GM23338 (cell line): ENCODE measurements at regions not wholly inside any gene's neighbourhood (a gene's known extent, or its start where the extent isn't known, plus 50 kb on each side); places are given as distances from the start of the nearest gene placed in this dataset.

Experiments
- ATAC-seq: fragments of 200-7000 bp; cut with Tn5 transposase; 3 replicates; pipeline ENCODE4 v1.9.1; 2020
- DNase-seq: peaks from one replicate; pipeline ENCODE4 v3.0.0-alpha.2; 2015; ENCODE audit warnings: low spot score
- H2AFZ ChIP-seq: fragments of 200-600 bp; sonication (generic); 2 replicates; pipeline ENCODE4 v1.8.0; 2016; ENCODE audit warnings: antibody characterized with exemption, mild to moderate bottlenecking, moderate library complexity
- H3F3A ChIP-seq: fragments of 200-600 bp; sonication (generic); replicated peaks from 2 replicates; pipeline ENCODE4 v1.8.0; 2017; ENCODE audit warnings: antibody characterized with exemption, mixed run types, low read depth
- H3K27ac ChIP-seq: fragments of 200-600 bp; sonication (generic); 2 replicates; pipeline ENCODE4 v1.6.1; 2016; ENCODE audit warnings: low read depth
- H3K27me3 ChIP-seq: fragments of 200-600 bp; sonication (generic); 2 replicates; pipeline ENCODE4 v1.8.0; 2016; ENCODE audit warnings: mild to moderate bottlenecking, mixed run types, moderate library complexity; ENCODE audit not compliant: insufficient read depth
- H3K36me3 ChIP-seq: fragments of 200-600 bp; sonication (generic); 2 replicates; pipeline ENCODE4 v1.8.0; 2016; ENCODE audit warnings: mild to moderate bottlenecking; ENCODE audit not compliant: insufficient read depth
- H3K4me1 ChIP-seq: fragments of 200-600 bp; sonication (generic); 2 replicates; pipeline ENCODE4 v1.8.0; 2016; ENCODE audit warnings: mild to moderate bottlenecking, moderate library complexity; ENCODE audit not compliant: insufficient read depth
- H3K4me2 ChIP-seq: fragments of 200-600 bp; sonication (generic); 2 replicates; pipeline ENCODE4 v1.7.1; 2017; ENCODE audit warnings: mixed run types
- H3K4me3 ChIP-seq: fragments of 200-600 bp; sonication (generic); 2 replicates; pipeline ENCODE4 v1.6.1; 2016; ENCODE audit warnings: mixed run types
- H3K79me2 ChIP-seq: fragments of 200-600 bp; sonication (generic); replicated peaks from 2 replicates; pipeline ENCODE4 v1.8.0; 2017; ENCODE audit warnings: mild to moderate bottlenecking; ENCODE audit not compliant: insufficient read depth
- H3K9me2 ChIP-seq: fragments of 200-600 bp; sonication (generic); 2 replicates; pipeline ENCODE4 v1.8.0; 2017; ENCODE audit not compliant: insufficient read depth
- H4K20me1 ChIP-seq: fragments of 200-600 bp; sonication (generic); replicated peaks from 2 replicates; pipeline ENCODE4 v1.8.0; 2017; ENCODE audit warnings: mild to moderate bottlenecking; ENCODE audit not compliant: insufficient read depth
- H3K27ac Mint-ChIP-seq: 2 replicates; pipeline ENCODE4 v1.8.0; 2020; ENCODE audit warnings: inconsistent platforms, mild to moderate bottlenecking, moderate library complexity, mixed read lengths
- H3K27me3 Mint-ChIP-seq: 3 replicates; pipeline ENCODE4 v1.8.0; 2022; ENCODE audit warnings: low read depth, mild to moderate bottlenecking, moderate library complexity, mixed read lengths, inconsistent platforms; ENCODE audit not compliant: insufficient read depth, poor library complexity
- H3K36me3 Mint-ChIP-seq: 3 replicates; pipeline ENCODE4 v1.8.0; 2021; ENCODE audit warnings: low read depth, mild to moderate bottlenecking, inconsistent platforms, moderate library complexity, mixed read lengths
- H3K4me1 Mint-ChIP-seq: 3 replicates; pipeline ENCODE4 v1.8.0; 2020; ENCODE audit warnings: mild to moderate bottlenecking, inconsistent platforms, mixed read lengths
- H3K4me3 Mint-ChIP-seq: 3 replicates; pipeline ENCODE4 v1.8.0; 2021; ENCODE audit warnings: moderate library complexity, mild to moderate bottlenecking, inconsistent platforms, mixed read lengths
- H3K9me3 Mint-ChIP-seq: 3 replicates; pipeline ENCODE4 v1.8.0; 2020; ENCODE audit warnings: moderate library complexity, mild to moderate bottlenecking, inconsistent platforms, mixed read lengths
- EZH2 ChIP-seq: fragments of 200-600 bp; sonication (generic); IDR thresholded peaks from one replicate; pipeline ENCODE4 v1.8.0; 2017; ENCODE audit warnings: antibody characterized with exemption, mild to moderate bottlenecking, low read depth; ENCODE audit not compliant: unreplicated experiment
- POLR2AphosphoS5 ChIP-seq: IDR thresholded peaks from 2 replicates; pipeline ENCODE4 v1.6.1; 2016; ENCODE audit warnings: antibody characterized with exemption, low read depth
- ZNF331 ChIP-seq: fragments of 250-450 bp; sonication (Bioruptor Pico); IDR thresholded peaks from 2 replicates; pipeline ENCODE4 v1.5.0; 2020; ENCODE audit warnings: low read depth, mild to moderate bottlenecking, moderate library complexity
- TF ChIP-seq, protein P1 (sequence below): IDR thresholded peaks from one replicate; pipeline ENCODE4 v1.6.1; 2018; ENCODE audit warnings: antibody characterized with exemption; ENCODE audit not compliant: unreplicated experiment
- TF ChIP-seq, protein P2 (sequence below): fragments of 250-450 bp; sonication (Bioruptor Pico); IDR thresholded peaks from 2 replicates; pipeline ENCODE4 v1.5.0; 2020; ENCODE audit warnings: mild to moderate bottlenecking, moderate library complexity

DNA sequence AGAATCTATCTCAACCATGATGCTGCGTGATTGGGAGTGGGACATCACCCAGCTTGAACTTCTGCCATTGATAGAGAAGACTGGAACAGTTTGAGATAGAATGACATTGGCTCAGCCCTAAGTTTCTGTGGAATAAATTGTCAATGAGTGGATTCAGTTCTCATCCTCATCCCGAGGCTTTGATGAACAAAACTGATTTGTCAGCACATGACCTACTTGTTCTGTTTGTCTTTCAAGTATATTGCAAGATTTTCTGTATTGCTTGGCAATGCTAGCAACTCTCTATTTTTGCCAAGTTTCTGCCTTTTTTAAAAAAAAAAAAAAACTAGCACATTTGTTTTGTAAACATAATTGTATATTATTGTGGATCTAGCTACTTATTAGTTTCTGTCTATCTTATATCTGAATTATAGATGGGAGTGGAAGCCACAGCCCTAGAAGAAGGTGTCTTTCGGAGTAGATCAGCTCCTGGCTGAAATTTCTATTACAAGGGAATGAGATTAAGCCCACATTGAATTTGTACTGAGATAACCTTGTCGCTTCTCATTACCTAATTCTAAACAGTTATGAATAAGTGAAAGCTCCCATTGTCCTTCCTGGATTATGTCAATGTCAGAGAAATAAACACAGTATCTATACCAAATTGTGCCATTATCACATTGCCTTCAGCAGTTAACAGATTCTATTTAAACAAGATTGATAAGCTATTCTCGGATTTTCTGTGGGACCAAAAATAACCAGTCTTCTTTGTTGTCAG lies 166.1 kb downstream of the TNFSF13B start (continued):
- TF ChIP-seq, protein P1, sequence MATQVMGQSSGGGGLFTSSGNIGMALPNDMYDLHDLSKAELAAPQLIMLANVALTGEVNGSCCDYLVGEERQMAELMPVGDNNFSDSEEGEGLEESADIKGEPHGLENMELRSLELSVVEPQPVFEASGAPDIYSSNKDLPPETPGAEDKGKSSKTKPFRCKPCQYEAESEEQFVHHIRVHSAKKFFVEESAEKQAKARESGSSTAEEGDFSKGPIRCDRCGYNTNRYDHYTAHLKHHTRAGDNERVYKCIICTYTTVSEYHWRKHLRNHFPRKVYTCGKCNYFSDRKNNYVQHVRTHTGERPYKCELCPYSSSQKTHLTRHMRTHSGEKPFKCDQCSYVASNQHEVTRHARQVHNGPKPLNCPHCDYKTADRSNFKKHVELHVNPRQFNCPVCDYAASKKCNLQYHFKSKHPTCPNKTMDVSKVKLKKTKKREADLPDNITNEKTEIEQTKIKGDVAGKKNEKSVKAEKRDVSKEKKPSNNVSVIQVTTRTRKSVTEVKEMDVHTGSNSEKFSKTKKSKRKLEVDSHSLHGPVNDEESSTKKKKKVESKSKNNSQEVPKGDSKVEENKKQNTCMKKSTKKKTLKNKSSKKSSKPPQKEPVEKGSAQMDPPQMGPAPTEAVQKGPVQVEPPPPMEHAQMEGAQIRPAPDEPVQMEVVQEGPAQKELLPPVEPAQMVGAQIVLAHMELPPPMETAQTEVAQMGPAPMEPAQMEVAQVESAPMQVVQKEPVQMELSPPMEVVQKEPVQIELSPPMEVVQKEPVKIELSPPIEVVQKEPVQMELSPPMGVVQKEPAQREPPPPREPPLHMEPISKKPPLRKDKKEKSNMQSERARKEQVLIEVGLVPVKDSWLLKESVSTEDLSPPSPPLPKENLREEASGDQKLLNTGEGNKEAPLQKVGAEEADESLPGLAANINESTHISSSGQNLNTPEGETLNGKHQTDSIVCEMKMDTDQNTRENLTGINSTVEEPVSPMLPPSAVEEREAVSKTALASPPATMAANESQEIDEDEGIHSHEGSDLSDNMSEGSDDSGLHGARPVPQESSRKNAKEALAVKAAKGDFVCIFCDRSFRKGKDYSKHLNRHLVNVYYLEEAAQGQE = no peak
- no peak for TF ChIP-seq ZNF331 (CRISPR knock-in tag)

DNA sequence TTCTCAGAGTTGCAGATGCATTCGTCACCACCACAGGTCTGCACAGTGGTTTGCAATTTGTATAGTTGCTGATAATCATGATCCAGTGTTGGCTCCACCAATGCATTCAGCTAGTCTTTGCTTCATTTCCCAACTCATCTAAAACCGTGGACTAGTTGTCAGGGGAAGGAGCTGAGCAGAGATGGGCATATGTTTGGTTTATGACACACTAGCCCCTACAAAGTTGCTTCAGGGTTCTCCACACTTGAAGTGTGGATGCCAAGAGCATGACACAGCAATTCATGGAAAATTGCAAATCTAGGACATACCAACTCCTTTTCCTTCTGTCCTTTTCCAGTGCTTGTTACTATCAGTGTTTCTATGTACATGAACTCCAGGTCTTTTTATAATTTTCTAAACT lies 168.0 kb downstream of the TNFSF13B start:
- Histone ChIP-seq H3K9me2 (peaks cover 4% of the 10 kb centered on the region), H3K79me2 (no peaks in the 10 kb centered on the region), H3K27ac (no peak overlapping the region), H2AFZ (no peak overlapping the region), H3K4me1 (no peaks in the 10 kb centered on the region), H3K4me3 (no peak overlapping the region), H4K20me1 (no peaks in the 10 kb centered on the region), H3K27me3 (no peaks in the 10 kb centered on the region), H3K36me3 (no peaks in the 10 kb centered on the region), H3K4me2 (no peak overlapping the region), H3F3A (no peaks in the 10 kb centered on the region)
- no peak for ATAC-seq
- Mint-ChIP-seq H3K27me3 (no peaks in the 10 kb centered on the region), H3K9me3 (no peaks in the 10 kb centered on the region), H3K4me3 (no peak overlapping the region), H3K4me1 (peaks cover 9% of the 10 kb centered on the region; the same call in 1 of the 3 replicates), H3K36me3 (no peaks in the 10 kb centered on the region), H3K27ac (peak overlapping the region; percentile 34; the same call in 1 of the 2 replicates)
- DNase-seq = no peak
- no peak for TF ChIP-seq EZH2

DNA sequence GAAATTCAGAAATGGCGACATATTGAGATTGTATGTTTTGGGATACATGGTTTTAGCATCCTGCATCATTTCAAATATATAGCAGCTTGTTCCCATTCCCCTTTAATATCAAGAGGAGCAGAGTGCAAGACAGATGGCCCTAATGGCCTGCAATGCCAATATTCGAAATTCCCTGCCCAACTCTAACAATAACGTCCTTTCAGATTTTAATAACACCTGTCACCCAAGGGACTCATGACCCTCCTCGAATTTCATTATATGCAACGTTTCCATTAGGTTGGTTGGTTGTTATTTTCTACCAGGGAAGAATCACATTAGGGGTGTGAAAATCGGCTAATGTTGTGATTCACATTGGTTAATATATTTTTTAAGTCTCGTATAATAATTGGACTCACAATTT lies 170.0 kb downstream of the TNFSF13B start:
- DNase-seq (no peak), ATAC-seq (no peak)
- no peak overlapping the region for H3K4me3 ChIP-seq
- no peak overlapping the region for H2AFZ ChIP-seq
- H3K36me3 ChIP-seq = no peaks in the 10 kb centered on the region
- no peak overlapping the region for H3K27ac ChIP-seq
- Mint-ChIP-seq H3K4me3 (no peak overlapping the region), H3K9me3 (no peaks in the 10 kb centered on the region), H3K27me3 (no peaks in the 10 kb centered on the region), H3K36me3 (no peaks in the 10 kb centered on the region), H3K27ac (no peak overlapping the region), H3K4me1 (peaks cover 9% of the 10 kb centered on the region; the same call in 1 of the 3 replicates)
- H3K4me2 ChIP-seq = no peak overlapping the region
- no peaks in the 10 kb centered on the region for H3K4me1 ChIP-seq
- H3K9me2 ChIP-seq = peaks cover 3% of the 10 kb centered on the region; the same call in 1 of the 2 replicates
- no peaks in the 10 kb centered on the region for H4K20me1 ChIP-seq
- no peaks in the 10 kb centered on the region for H3K27me3 ChIP-seq
- H3K79me2 ChIP-seq = no peaks in the 10 kb centered on the region
- no peaks in the 10 kb centered on the region for H3F3A ChIP-seq
- TF ChIP-seq EZH2 (no peak), POLR2AphosphoS5 (no peak), ZNF331 (CRISPR knock-in tag) (no peak)
- TF ChIP-seq, protein P2, sequence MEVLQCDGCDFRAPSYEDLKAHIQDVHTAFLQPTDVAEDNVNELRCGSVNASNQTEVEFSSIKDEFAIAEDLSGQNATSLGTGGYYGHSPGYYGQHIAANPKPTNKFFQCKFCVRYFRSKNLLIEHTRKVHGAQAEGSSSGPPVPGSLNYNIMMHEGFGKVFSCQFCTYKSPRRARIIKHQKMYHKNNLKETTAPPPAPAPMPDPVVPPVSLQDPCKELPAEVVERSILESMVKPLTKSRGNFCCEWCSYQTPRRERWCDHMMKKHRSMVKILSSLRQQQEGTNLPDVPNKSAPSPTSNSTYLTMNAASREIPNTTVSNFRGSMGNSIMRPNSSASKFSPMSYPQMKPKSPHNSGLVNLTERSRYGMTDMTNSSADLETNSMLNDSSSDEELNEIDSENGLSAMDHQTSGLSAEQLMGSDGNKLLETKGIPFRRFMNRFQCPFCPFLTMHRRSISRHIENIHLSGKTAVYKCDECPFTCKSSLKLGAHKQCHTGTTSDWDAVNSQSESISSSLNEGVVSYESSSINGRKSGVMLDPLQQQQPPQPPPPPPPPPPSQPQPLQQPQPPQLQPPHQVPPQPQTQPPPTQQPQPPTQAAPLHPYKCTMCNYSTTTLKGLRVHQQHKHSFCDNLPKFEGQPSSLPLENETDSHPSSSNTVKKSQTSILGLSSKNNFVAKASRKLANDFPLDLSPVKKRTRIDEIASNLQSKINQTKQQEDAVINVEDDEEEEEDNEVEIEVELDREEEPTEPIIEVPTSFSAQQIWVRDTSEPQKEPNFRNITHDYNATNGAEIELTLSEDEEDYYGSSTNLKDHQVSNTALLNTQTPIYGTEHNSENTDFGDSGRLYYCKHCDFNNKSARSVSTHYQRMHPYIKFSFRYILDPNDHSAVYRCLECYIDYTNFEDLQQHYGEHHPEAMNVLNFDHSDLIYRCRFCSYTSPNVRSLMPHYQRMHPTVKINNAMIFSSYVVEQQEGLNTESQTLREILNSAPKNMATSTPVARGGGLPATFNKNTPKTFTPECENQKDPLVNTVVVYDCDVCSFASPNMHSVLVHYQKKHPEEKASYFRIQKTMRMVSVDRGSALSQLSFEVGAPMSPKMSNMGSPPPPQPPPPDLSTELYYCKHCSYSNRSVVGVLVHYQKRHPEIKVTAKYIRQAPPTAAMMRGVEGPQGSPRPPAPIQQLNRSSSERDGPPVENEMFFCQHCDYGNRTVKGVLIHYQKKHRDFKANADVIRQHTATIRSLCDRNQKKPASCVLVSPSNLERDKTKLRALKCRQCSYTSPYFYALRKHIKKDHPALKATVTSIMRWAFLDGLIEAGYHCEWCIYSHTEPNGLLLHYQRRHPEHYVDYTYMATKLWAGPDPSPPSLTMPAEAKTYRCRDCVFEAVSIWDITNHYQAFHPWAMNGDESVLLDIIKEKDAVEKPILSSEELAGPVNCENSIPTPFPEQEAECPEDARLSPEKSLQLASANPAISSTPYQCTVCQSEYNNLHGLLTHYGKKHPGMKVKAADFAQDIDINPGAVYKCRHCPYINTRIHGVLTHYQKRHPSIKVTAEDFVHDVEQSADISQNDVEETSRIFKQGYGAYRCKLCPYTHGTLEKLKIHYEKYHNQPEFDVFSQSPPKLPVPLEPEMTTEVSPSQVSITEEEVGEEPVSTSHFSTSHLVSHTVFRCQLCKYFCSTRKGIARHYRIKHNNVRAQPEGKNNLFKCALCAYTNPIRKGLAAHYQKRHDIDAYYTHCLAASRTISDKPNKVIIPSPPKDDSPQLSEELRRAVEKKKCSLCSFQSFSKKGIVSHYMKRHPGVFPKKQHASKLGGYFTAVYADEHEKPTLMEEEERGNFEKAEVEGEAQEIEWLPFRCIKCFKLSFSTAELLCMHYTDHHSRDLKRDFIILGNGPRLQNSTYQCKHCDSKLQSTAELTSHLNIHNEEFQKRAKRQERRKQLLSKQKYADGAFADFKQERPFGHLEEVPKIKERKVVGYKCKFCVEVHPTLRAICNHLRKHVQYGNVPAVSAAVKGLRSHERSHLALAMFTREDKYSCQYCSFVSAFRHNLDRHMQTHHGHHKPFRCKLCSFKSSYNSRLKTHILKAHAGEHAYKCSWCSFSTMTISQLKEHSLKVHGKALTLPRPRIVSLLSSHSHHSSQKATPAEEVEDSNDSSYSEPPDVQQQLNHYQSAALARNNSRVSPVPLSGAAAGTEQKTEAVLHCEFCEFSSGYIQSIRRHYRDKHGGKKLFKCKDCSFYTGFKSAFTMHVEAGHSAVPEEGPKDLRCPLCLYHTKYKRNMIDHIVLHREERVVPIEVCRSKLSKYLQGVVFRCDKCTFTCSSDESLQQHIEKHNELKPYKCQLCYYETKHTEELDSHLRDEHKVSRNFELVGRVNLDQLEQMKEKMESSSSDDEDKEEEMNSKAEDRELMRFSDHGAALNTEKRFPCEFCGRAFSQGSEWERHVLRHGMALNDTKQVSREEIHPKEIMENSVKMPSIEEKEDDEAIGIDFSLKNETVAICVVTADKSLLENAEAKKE (CRISPR knock-in tag) = no peak
